CD4-positive, alpha-beta memory T cell (primary cell): ENCODE measurements at regions not wholly inside any gene's neighbourhood (a gene's known extent, or its start where the extent isn't known, plus 50 kb on each side); places are given as distances from the start of the nearest gene placed in this dataset.

Experiments
- CTCF ChIA-PET: fragments of 350-600 bp; sonication (Branson Sonifier 250); formaldehyde crosslinking; loops from one replicate; lab custom pipeline; 2021; ENCODE audit warnings: inconsistent platforms; ENCODE audit not compliant: partially characterized antibody; lab: Charles Lee
- POLR2A ChIA-PET: fragments of 350-600 bp; sonication (Branson Sonifier 250); formaldehyde crosslinking; loops from one replicate; lab custom pipeline; 2021; ENCODE audit not compliant: partially characterized antibody; lab: Charles Lee
- DNase-seq, 5 donors: peaks; one replicate each; pipeline versions ENCODE4 v3.0.0 to v3.0.0-alpha.2; 2020 to 2022; ENCODE audit warnings: mixed read lengths in 1 of 5
- H3K27ac ChIP-seq: one replicate; pipeline ENCODE4 v1.7.0; 2013; ENCODE audit warnings: low read depth, low read length
- H3K27me3 ChIP-seq: 2 replicates; pipeline ENCODE4 v1.7.0; 2013; ENCODE audit warnings: mild to moderate bottlenecking, low read length, moderate library complexity; ENCODE audit not compliant: insufficient read depth
- H3K36me3 ChIP-seq: 2 replicates; pipeline ENCODE4 v1.7.0; 2013; ENCODE audit warnings: mild to moderate bottlenecking, low read length, moderate library complexity; ENCODE audit not compliant: insufficient read depth
- H3K4me1 ChIP-seq: 2 replicates; pipeline ENCODE4 v1.7.0; 2013; ENCODE audit warnings: mild to moderate bottlenecking, low read length, moderate library complexity; ENCODE audit not compliant: insufficient read depth
- H3K4me3 ChIP-seq, 2 donors: one replicate each; pipeline ENCODE4 v1.7.0; 2013; ENCODE audit warnings: low read length in 2 of 2, mild to moderate bottlenecking in 1 of 2
- H3K9me3 ChIP-seq, 2 donors: one replicate each; pipeline ENCODE4 v1.7.0; 2013; ENCODE audit warnings: low read length in 2 of 2, control low read depth in 1 of 2; ENCODE audit not compliant: control insufficient read depth in 1 of 2
- H3K27ac Mint-ChIP-seq, 7 donors: one replicate each; pipeline ENCODE4 v1.8.0; 2020 to 2021; ENCODE audit warnings: mixed read lengths in 7 of 7, mild to moderate bottlenecking in 6 of 7, inconsistent platforms in 3 of 7, moderate library complexity in 3 of 7
- H3K27me3 Mint-ChIP-seq, 2 donors: one replicate each; pipeline ENCODE4 v1.8.0; 2020 to 2021; ENCODE audit warnings: mixed read lengths in 2 of 2
- H3K36me3 Mint-ChIP-seq, 2 donors: one replicate each; pipeline ENCODE4 v1.8.0; 2020 to 2021; ENCODE audit warnings: mixed read lengths in 2 of 2, inconsistent platforms in 1 of 2, mild to moderate bottlenecking in 1 of 2
- H3K4me1 Mint-ChIP-seq, 4 donors: one replicate each; pipeline ENCODE4 v1.8.0; 2020 to 2021; ENCODE audit warnings: mixed read lengths in 4 of 4, mild to moderate bottlenecking in 1 of 4
- H3K4me3 Mint-ChIP-seq, 8 donors: one replicate each; pipeline ENCODE4 v1.8.0; 2020 to 2021; ENCODE audit warnings: mixed read lengths in 8 of 8, mild to moderate bottlenecking in 7 of 8, moderate library complexity in 6 of 8, inconsistent platforms in 3 of 8
- H3K9me3 Mint-ChIP-seq, 8 donors: one replicate each; pipeline ENCODE4 v1.8.0; 2020 to 2021; ENCODE audit warnings: mixed read lengths in 8 of 8, mild to moderate bottlenecking in 5 of 8, inconsistent platforms in 3 of 8, moderate library complexity in 1 of 8
- intact Hi-C: fragments of 100-400 bp; cut with micrococcal nuclease; formaldehyde crosslinking; loops from one replicate; pipeline ENCODE4 v1.15.1; 2023

GRCh38 chr10:131733596-131733995 lies 167.2 kb upstream of the PPP2R2D start:
- H3K4me1 ChIP-seq, result no peaks in the 10 kb centered on the region
- DNase-seq, result no peak
- no peaks in the 10 kb centered on the region for H3K9me3 ChIP-seq
- Mint-ChIP-seq H3K36me3 (no peaks in the 10 kb centered on the region), H3K27ac (no peak overlapping the region), H3K4me3 (no peak overlapping the region), H3K27me3 (peaks cover 0 to 4% of the 10 kb centered on the region in 2 donors), H3K9me3 (peaks cover 0 to 3% (median 0%) of the 10 kb centered on the region in 8 donors), H3K4me1 (no peaks in the 10 kb centered on the region)
- POLR2A ChIA-PET, result no interaction called here
- no peaks in the 10 kb centered on the region for H3K27me3 ChIP-seq
- no peaks in the 10 kb centered on the region for H3K36me3 ChIP-seq
- CTCF ChIA-PET, result no interaction called here
- intact Hi-C loops, result no loop called here
- H3K27ac ChIP-seq, result no peak overlapping the region
- H3K4me3 ChIP-seq, result no peak overlapping the region

GRCh38 chr10:131735577-131735976 lies 165.2 kb upstream of the PPP2R2D start:
- Histone ChIP-seq H3K27me3 (no peaks in the 10 kb centered on the region), H3K9me3 (no peaks in the 10 kb centered on the region), H3K4me3 (no peak overlapping the region), H3K36me3 (no peaks in the 10 kb centered on the region), H3K4me1 (no peaks in the 10 kb centered on the region), H3K27ac (no peak overlapping the region)
- H3K27ac Mint-ChIP-seq, result no peak overlapping the region
- CTCF ChIA-PET, result no interaction called here
- H3K4me3 Mint-ChIP-seq, result no peak overlapping the region
- H3K36me3 Mint-ChIP-seq, result no peaks in the 10 kb centered on the region
- no peak for DNase-seq
- intact Hi-C loops, result no loop called here
- no peaks in the 10 kb centered on the region for H3K4me1 Mint-ChIP-seq
- peaks cover 0 to 5% (median 0%) of the 10 kb centered on the region in 8 donors for H3K9me3 Mint-ChIP-seq
- POLR2A ChIA-PET, result no interaction called here
- H3K27me3 Mint-ChIP-seq, result peaks cover 0 to 9% of the 10 kb centered on the region in 2 donors

- Mint-ChIP-seq H3K27me3 (peaks cover 0 to 9% of the 10 kb centered on the region in 2 donors), H3K9me3 (peaks cover 0 to 3% (median 0%) of the 10 kb centered on the region in 8 donors), H3K27ac (no peak overlapping the region), H3K36me3 (no peaks in the 10 kb centered on the region), H3K4me1 (no peaks in the 10 kb centered on the region), H3K4me3 (no peak overlapping the region)
- POLR2A ChIA-PET, result no interaction called here
- no peaks in the 10 kb centered on the region for H3K4me1 ChIP-seq
- H3K27me3 ChIP-seq, result no peaks in the 10 kb centered on the region
- intact Hi-C loops, result no loop called here
- CTCF ChIA-PET, result no interaction called here
- DNase-seq, result no peak
- no peaks in the 10 kb centered on the region for H3K36me3 ChIP-seq
- no peak overlapping the region for H3K27ac ChIP-seq
- H3K4me3 ChIP-seq, result no peak overlapping the region
- H3K9me3 ChIP-seq, result no peaks in the 10 kb centered on the region
Observed at GRCh38 chr10:131736321-131736980, 164.4 kb upstream of the PPP2R2D start.

GRCh38 chr10:131737543-131738395 lies 163.0 kb upstream of the PPP2R2D start:
- H3K9me3 ChIP-seq, result no peaks in the 10 kb centered on the region
- no peaks in the 10 kb centered on the region for H3K4me1 Mint-ChIP-seq
- H3K36me3 Mint-ChIP-seq, result no peaks in the 10 kb centered on the region
- no peak overlapping the region for H3K4me3 Mint-ChIP-seq
- DNase-seq, result no peak
- no peak overlapping the region for H3K27ac ChIP-seq
- no peaks in the 10 kb centered on the region for H3K4me1 ChIP-seq
- peaks cover 0 to 10% of the 10 kb centered on the region in 2 donors for H3K27me3 Mint-ChIP-seq
- peaks cover 0 to 2% (median 0%) of the 10 kb centered on the region in 8 donors for H3K9me3 Mint-ChIP-seq
- no peak overlapping the region for H3K4me3 ChIP-seq
- POLR2A ChIA-PET, result no interaction called here
- no peaks in the 10 kb centered on the region for H3K27me3 ChIP-seq
- intact Hi-C loops, result no loop called here
- H3K36me3 ChIP-seq, result no peaks in the 10 kb centered on the region
- H3K27ac Mint-ChIP-seq, result no peak overlapping the region
- CTCF ChIA-PET, result no interaction called here

- no peak for DNase-seq
- no peaks in the 10 kb centered on the region for H3K36me3 ChIP-seq
- H3K27ac ChIP-seq, result no peak overlapping the region
- ChIA-PET POLR2A (no interaction called here), CTCF (no interaction called here)
- H3K4me1 ChIP-seq, result no peaks in the 10 kb centered on the region
- no peaks in the 10 kb centered on the region for H3K9me3 ChIP-seq
- H3K27me3 Mint-ChIP-seq, result peaks cover 0 to 10% of the 10 kb centered on the region in 2 donors
- H3K4me3 ChIP-seq, result no peak overlapping the region
- intact Hi-C loops, result no loop called here
- no peaks in the 10 kb centered on the region for H3K4me1 Mint-ChIP-seq
- H3K4me3 Mint-ChIP-seq, result no peak overlapping the region
- peaks cover 0 to 2% (median 0%) of the 10 kb centered on the region in 8 donors for H3K9me3 Mint-ChIP-seq
- H3K27me3 ChIP-seq, result peaks cover 2% of the 10 kb centered on the region
- no peaks in the 10 kb centered on the region for H3K36me3 Mint-ChIP-seq
- H3K27ac Mint-ChIP-seq, result no peak overlapping the region
Observed at GRCh38 chr10:131738396-131738735, 162.4 kb upstream of the PPP2R2D start.

- H3K27me3 Mint-ChIP-seq, result peaks cover 4 to 12% of the 10 kb centered on the region in 2 donors
Observed at GRCh38 chr10:131739206-131739605, 161.6 kb upstream of the PPP2R2D start.

GRCh38 chr10:131742500-131742951 lies 158.3 kb upstream of the PPP2R2D start:
- no peak for DNase-seq
- H3K27ac ChIP-seq, result no peak overlapping the region
- CTCF ChIA-PET, result no interaction called here

More at GRCh38 chr10:131739206-131739605, 161.6 kb upstream of the PPP2R2D start:
- ChIA-PET CTCF (no interaction called here), POLR2A (no interaction called here)
- intact Hi-C loops, result no loop called here
- H3K9me3 Mint-ChIP-seq, result peaks cover 0 to 2% (median 0%) of the 10 kb centered on the region in 8 donors
- Histone ChIP-seq H3K27me3 (peaks cover 6% of the 10 kb centered on the region), H3K9me3 (no peaks in the 10 kb centered on the region), H3K36me3 (no peaks in the 10 kb centered on the region), H3K4me3 (no peak overlapping the region), H3K27ac (no peak overlapping the region), H3K4me1 (no peaks in the 10 kb centered on the region)
- H3K4me1 Mint-ChIP-seq, result peaks cover 0 to 4% (median 0%) of the 10 kb centered on the region in 4 donors
- no peak overlapping the region for H3K4me3 Mint-ChIP-seq
- H3K27ac Mint-ChIP-seq, result no peak overlapping the region
- DNase-seq, result no peak
- no peaks in the 10 kb centered on the region for H3K36me3 Mint-ChIP-seq

More at GRCh38 chr10:131742500-131742951, 158.3 kb upstream of the PPP2R2D start:
- peaks cover 6% of the 10 kb centered on the region for H3K27me3 ChIP-seq
- Mint-ChIP-seq H3K9me3 (peaks cover 0 to 3% (median 0%) of the 10 kb centered on the region in 8 donors), H3K27ac (no peak overlapping the region), H3K4me3 (no peak overlapping the region), H3K36me3 (no peaks in the 10 kb centered on the region), H3K27me3 (peaks cover 13 to 27% of the 10 kb centered on the region in 2 donors), H3K4me1 (peaks cover 0 to 6% (median 0%) of the 10 kb centered on the region in 4 donors)
- no peak overlapping the region for H3K4me3 ChIP-seq
- intact Hi-C loops, result no loop called here
- no peaks in the 10 kb centered on the region for H3K36me3 ChIP-seq
- no peaks in the 10 kb centered on the region for H3K4me1 ChIP-seq
- no peaks in the 10 kb centered on the region for H3K9me3 ChIP-seq
- POLR2A ChIA-PET, result no interaction called here
